Skeletal muscle tissue (tissue), 3 donors: ENCODE measurements at regions not wholly inside any gene's neighbourhood (a gene's known extent, or its start where the extent isn't known, plus 50 kb on each side); places are given as distances from the start of the nearest gene placed in this dataset.

Source experiments
- H3K27ac ChIP-seq: one replicate; pipeline ENCODE4 v1.7.0; 2013; ENCODE audit warnings: mild to moderate bottlenecking, low read depth, low read length, inconsistent platforms
- H3K27me3 ChIP-seq, 3 donors: one replicate each; pipeline ENCODE4 v1.7.0; 2013; ENCODE audit warnings: low read length in 3 of 3; ENCODE audit not compliant: control insufficient read depth in 3 of 3, insufficient read depth in 3 of 3
- H3K36me3 ChIP-seq, 3 donors: one replicate each; pipeline ENCODE4 v1.7.0; 2013; ENCODE audit warnings: low read length in 3 of 3; ENCODE audit not compliant: control insufficient read depth in 3 of 3, insufficient read depth in 3 of 3
- H3K4me1 ChIP-seq, 3 donors: one replicate each; pipeline ENCODE4 v1.7.0; 2013; ENCODE audit warnings: low read length in 3 of 3, mild to moderate bottlenecking in 3 of 3; ENCODE audit not compliant: control insufficient read depth in 3 of 3, insufficient read depth in 3 of 3
- H3K4me3 ChIP-seq, 3 donors: one replicate each; pipeline ENCODE4 v1.7.0; 2013; ENCODE audit warnings: low read length in 3 of 3
- H3K9ac ChIP-seq, 3 donors: one replicate each; pipeline ENCODE4 v1.7.0; 2013; ENCODE audit warnings: low read length in 3 of 3, mild to moderate bottlenecking in 3 of 3, moderate library complexity in 2 of 3, low read depth in 1 of 3
- H3K9me3 ChIP-seq, 3 donors: one replicate each; pipeline ENCODE4 v1.7.0; 2013; ENCODE audit warnings: low read length in 3 of 3; ENCODE audit not compliant: control insufficient read depth in 3 of 3
- donor health status: Osteomylitis.

DNA sequence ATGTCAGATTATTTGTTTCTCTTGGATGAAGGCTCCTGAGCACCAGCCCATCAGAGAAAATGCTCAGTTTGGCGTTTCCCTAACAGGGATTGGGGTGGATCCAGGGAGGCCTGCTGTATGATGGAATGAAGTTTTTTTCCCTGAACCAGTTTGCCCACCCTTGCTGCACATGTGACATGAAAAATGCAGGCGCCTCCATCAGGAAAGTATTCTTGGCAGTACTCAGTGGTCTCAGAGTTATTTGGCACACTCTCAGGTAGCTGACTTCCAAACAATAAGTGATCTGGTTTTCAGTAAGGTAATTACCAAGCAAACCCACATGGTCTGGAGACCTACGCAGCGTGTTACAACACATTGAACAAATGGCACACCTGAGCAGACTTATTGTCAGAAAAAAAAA is 254.9 kb downstream of the PAX3 start:
- Histone ChIP-seq H3K9ac (no peak overlapping the region), H3K36me3 (no peaks in the 10 kb centered on the region), H3K27ac (no peak overlapping the region), H3K4me1 (no peaks in the 10 kb centered on the region), H3K27me3 (no peaks in the 10 kb centered on the region), H3K9me3 (no peaks in the 10 kb centered on the region), H3K4me3 (no peak overlapping the region)

DNA sequence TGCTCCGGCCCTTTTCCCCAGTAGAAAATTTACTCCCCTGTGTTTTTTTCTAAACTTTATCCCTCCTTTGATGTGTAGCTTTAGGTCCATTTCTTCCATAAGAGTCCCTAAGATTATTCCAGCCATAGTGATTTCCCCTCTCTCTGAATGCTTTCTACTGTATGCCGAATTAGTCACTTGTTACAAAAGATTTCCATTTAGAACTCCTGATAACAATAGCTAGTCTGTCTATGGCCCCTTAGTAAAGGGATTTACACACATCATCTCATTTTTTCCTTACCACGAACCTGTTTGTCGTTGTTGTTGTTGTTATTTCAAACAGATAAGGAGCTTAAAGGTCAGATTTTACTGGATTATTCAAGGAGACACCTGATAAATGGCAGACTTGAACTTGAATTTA is 256.1 kb downstream of the PAX3 start:
- Histone ChIP-seq H3K4me3 (no peak overlapping the region), H3K9ac (no peak overlapping the region), H3K4me1 (no peaks in the 10 kb centered on the region), H3K27ac (no peak overlapping the region), H3K27me3 (no peaks in the 10 kb centered on the region), H3K36me3 (no peaks in the 10 kb centered on the region), H3K9me3 (no peaks in the 10 kb centered on the region)

DNA sequence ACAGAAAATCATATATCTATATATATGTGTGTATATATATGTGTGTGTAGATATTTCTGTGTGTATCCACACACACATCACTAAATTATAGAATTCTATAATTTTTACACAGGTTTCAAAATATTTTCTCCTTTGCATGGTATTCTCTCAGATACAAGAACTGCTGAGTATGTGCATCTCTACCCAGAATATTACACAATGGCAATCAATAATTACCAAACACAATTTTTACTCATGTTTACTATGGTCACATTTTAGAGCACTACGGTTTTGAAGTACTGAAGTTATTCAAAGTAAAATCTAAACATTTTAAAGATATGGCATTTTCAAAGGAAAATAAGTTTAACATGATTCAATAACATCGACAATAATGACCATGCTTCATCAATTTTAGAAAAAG is 258.5 kb downstream of the PAX3 start:
- H3K27ac ChIP-seq: no peak overlapping the region
- H3K27me3 ChIP-seq: no peaks in the 10 kb centered on the region
- H3K9me3 ChIP-seq: no peaks in the 10 kb centered on the region
- H3K9ac ChIP-seq: no peak overlapping the region
- H3K4me1 ChIP-seq: no peaks in the 10 kb centered on the region
- no peaks in the 10 kb centered on the region for H3K36me3 ChIP-seq
- no peak overlapping the region for H3K4me3 ChIP-seq

DNA sequence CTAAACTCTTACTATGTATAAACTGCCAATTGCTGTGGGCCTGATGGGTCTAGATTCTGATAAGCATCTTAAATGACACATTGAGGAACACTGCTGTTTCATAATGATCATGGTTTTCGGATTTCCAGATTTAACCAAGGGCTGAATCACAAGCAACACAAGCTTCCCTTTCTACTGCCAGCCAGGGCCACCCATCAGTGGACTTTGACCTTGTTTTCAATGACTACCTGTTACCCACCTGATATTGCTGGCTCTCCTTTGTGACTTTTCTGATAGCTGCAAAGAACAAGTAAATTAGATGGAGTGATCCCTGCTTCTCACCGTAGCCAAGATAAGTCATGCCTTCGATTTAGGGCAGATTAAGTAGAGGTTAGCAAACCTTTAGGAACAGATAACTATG is 259.0 kb downstream of the PAX3 start:
- H3K9ac ChIP-seq: no peak overlapping the region
- H3K27me3 ChIP-seq: no peaks in the 10 kb centered on the region
- H3K36me3 ChIP-seq: no peaks in the 10 kb centered on the region
- no peak overlapping the region for H3K4me3 ChIP-seq
- H3K9me3 ChIP-seq: no peaks in the 10 kb centered on the region
- H3K27ac ChIP-seq: no peak overlapping the region
- H3K4me1 ChIP-seq: no peaks in the 10 kb centered on the region

- Histone ChIP-seq H3K9me3 (no peaks in the 10 kb centered on the region), H3K27ac (no peak overlapping the region), H3K36me3 (no peaks in the 10 kb centered on the region), H3K4me3 (no peak overlapping the region), H3K4me1 (no peaks in the 10 kb centered on the region), H3K9ac (no peak overlapping the region), H3K27me3 (no peaks in the 10 kb centered on the region)
Measured at GRCh38 chr2:222038067-222038802, 260.6 kb downstream of the PAX3 start.

DNA sequence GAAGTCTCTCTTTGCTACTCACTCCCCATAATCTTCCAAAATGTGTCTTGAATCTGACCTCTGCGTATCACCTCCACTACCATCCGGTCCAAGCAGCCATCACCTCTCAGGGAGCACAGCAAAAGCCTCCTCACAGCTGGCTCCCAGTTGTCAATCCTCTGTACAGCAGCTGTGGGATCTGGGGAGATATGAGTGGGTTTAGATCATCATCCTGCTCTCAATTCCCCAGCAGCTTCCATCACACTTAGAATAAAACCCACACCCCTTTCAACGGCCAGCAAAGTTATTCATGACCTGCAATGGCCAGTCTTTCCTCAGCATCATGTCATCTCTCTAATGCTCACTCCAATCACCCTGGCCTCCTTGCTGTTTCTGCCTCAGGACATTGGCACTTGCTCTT is 261.6 kb downstream of the PAX3 start:
- Histone ChIP-seq H3K27me3 (no peaks in the 10 kb centered on the region), H3K27ac (no peak overlapping the region), H3K4me3 (no peak overlapping the region), H3K9me3 (no peaks in the 10 kb centered on the region), H3K9ac (no peak overlapping the region), H3K4me1 (no peaks in the 10 kb centered on the region), H3K36me3 (no peaks in the 10 kb centered on the region)

GRCh38 chr2:222034058-222034457 is 264.7 kb downstream of the PAX3 start:
- Histone ChIP-seq H3K9ac (no peak overlapping the region), H3K27ac (no peak overlapping the region), H3K36me3 (no peaks in the 10 kb centered on the region), H3K9me3 (no peaks in the 10 kb centered on the region), H3K4me3 (no peak overlapping the region), H3K4me1 (no peaks in the 10 kb centered on the region), H3K27me3 (no peaks in the 10 kb centered on the region)

DNA sequence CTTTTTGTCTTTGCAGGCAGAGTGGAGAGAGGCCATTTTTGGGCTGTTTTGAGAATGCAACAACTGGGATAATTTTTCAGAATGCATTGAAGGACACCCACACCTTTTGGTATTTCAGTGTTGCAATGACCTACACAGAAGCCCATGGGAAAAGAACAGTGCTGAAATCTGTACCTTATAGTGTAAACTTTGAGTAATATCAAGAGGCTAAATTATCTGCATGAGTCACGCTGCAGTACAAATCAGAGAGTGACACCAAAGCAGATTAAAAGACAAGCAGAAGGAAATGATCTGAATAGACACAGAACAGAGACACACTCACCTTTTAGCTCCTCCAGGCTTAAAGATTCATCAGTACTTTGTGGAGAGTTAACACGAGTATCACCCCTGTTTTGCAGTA is 265.3 kb downstream of the PAX3 start:
- H3K27ac ChIP-seq: no peak overlapping the region
- H3K9me3 ChIP-seq: no peaks in the 10 kb centered on the region
- no peak overlapping the region for H3K9ac ChIP-seq
- H3K36me3 ChIP-seq: no peaks in the 10 kb centered on the region
- no peaks in the 10 kb centered on the region for H3K27me3 ChIP-seq
- H3K4me1 ChIP-seq: no peaks in the 10 kb centered on the region
- no peak overlapping the region for H3K4me3 ChIP-seq

GRCh38 chr2:222025881-222026271 is 272.9 kb downstream of the PAX3 start:
- H3K4me1 ChIP-seq: peaks cover 0 to 5% (median 0%) of the 10 kb centered on the region in 3 donors
- no peak overlapping the region for H3K27ac ChIP-seq
- no peaks in the 10 kb centered on the region for H3K27me3 ChIP-seq
- H3K4me3 ChIP-seq: no peak overlapping the region
- no peak overlapping the region for H3K9ac ChIP-seq
- H3K36me3 ChIP-seq: no peaks in the 10 kb centered on the region
- no peaks in the 10 kb centered on the region for H3K9me3 ChIP-seq

GRCh38 chr2:222024932-222025880 is 273.6 kb downstream of the PAX3 start:
- Histone ChIP-seq H3K27me3 (no peaks in the 10 kb centered on the region), H3K4me3 (no peak overlapping the region), H3K9ac (no peak overlapping the region), H3K9me3 (no peaks in the 10 kb centered on the region), H3K4me1 (peaks cover 0 to 5% (median 0%) of the 10 kb centered on the region in 3 donors), H3K36me3 (no peaks in the 10 kb centered on the region), H3K27ac (no peak overlapping the region)
